C4-2B (cell line): ENCODE measurements at regions not wholly inside any gene's neighbourhood (a gene's known extent, or its start where the extent isn't known, plus 50 kb on each side); places are given as distances from the start of the nearest gene placed in this dataset.

Source experiments
- H3K27ac ChIP-seq: fragments of 450-650 bp; 2 replicates; pipeline ENCODE4 v1.5.1; 2017
- ZFX ChIP-seq: fragments of 450-650 bp; IDR thresholded peaks from 2 replicates; pipeline ENCODE4 v1.6.1; 2017
- TF ChIP-seq, protein P1 (sequence below): fragments of 450-650 bp; conservative IDR thresholded peaks from 2 replicates; pipeline ENCODE4 v1.5.1; 2017; ENCODE audit warnings: mild to moderate bottlenecking

DNA sequence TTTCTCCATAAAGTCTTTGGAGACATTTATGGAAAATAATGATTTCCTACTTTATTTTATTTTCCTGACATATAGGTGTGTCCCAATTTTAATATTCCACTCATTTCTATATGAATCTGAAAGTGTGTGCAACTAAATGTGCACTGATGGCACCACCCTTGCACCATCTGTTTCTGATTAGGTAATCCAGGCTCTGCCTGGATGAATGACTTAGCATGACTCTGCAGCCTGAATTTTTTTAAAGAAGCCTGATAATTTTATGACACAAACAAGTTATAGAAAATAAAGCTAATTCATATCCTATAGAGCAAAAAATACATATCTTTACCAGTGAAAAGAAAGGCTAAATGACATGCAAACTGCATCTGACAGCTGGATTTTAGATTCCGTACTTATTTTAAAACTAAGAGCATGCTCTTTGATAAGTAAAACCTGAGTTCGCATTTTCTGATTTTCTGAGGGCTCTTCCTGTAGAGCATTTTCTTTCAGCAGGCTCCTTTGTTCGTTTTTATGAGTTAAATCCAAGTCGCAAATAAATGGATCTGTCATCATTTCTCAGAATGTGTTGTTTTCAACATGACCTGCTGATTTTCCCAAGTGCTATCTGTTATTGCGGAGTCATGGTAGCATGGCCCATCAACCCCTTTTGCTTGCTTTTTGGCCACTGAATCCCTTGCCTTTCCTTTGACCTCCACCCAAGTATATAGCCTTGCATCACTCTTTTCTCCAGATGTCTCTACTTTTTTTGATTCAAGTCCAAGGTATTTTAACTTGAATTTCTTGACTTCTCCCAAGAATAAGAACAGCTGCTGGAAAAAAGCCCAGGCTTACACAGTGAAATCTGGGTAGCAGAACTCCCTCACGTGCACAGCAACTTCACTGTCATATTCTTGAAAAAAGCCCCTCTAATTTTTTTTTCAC lies 52.8 kb upstream of the LYPLAL1 start:
- TF ChIP-seq ZFX, result no peak
- H3K27ac ChIP-seq, result no peak overlapping the region

- no peak overlapping the region for H3K27ac ChIP-seq
- no peak for TF ChIP-seq ZFX
- TF ChIP-seq, protein P1, sequence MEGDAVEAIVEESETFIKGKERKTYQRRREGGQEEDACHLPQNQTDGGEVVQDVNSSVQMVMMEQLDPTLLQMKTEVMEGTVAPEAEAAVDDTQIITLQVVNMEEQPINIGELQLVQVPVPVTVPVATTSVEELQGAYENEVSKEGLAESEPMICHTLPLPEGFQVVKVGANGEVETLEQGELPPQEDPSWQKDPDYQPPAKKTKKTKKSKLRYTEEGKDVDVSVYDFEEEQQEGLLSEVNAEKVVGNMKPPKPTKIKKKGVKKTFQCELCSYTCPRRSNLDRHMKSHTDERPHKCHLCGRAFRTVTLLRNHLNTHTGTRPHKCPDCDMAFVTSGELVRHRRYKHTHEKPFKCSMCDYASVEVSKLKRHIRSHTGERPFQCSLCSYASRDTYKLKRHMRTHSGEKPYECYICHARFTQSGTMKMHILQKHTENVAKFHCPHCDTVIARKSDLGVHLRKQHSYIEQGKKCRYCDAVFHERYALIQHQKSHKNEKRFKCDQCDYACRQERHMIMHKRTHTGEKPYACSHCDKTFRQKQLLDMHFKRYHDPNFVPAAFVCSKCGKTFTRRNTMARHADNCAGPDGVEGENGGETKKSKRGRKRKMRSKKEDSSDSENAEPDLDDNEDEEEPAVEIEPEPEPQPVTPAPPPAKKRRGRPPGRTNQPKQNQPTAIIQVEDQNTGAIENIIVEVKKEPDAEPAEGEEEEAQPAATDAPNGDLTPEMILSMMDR, result no peak
Observed at GRCh38 chr1:219121679-219122078, 52.0 kb upstream of the LYPLAL1 start.

DNA sequence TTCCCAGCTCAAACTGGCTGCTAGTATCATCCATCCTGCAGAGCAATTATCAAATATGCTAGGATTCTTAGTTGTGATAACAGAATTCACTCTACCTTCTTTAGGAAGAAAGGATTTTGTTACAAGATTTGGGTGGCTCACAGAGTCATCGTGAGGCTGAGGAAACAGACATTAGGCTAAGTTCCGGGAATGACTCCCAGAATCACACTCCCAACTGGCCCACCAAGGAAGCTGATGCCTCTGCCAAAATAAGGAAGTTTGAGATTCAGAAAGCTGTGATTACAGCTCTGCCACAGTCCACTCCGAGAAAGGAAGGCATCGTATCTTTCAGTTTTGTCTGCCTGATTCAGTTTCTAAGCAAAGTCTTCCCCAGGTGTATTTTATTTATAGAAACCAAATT lies 50.6 kb upstream of the LYPLAL1 start:
- H3K27ac ChIP-seq, result no peak overlapping the region
- TF ChIP-seq, protein P1, result no peak
- TF ChIP-seq ZFX, result no peak
